NCI-H460 (cell line): ENCODE measurements at regions not wholly inside any gene's neighbourhood (a gene's known extent, or its start where the extent isn't known, plus 50 kb on each side); places are given as distances from the start of the nearest gene placed in this dataset.
"Not testable (repeated sequence)": the region's sequence is repeated elsewhere in the genome, so short reads cannot be mapped to it uniquely, and the experiment has no call there.

Source experiments
- DNase-seq: peaks from one replicate; pipeline ENCODE4 v3.0.0-alpha.2; 2016; ENCODE audit warnings: low read depth; ENCODE audit errors: extremely low read depth

DNA sequence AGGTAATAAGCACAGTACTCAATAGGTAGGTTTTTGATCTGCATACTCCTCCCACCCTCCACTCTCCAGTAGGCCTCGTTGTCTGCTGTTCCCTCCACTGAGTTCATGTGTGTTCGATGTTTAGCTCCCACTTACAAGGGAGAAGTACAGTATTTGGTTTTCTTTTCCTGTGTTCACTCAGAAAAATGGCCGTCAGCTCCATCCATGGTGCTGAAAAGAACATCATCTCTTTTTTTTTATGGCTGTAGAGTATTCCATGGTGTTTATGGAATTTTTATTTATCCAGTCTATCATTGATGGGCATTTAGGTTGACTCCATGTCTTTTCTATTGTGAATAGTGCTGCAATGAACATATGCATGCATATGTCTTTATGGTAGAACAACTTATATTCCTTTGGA, 849.7 kb upstream of the NRXN1 start:
- DNase-seq = no peak

DNA sequence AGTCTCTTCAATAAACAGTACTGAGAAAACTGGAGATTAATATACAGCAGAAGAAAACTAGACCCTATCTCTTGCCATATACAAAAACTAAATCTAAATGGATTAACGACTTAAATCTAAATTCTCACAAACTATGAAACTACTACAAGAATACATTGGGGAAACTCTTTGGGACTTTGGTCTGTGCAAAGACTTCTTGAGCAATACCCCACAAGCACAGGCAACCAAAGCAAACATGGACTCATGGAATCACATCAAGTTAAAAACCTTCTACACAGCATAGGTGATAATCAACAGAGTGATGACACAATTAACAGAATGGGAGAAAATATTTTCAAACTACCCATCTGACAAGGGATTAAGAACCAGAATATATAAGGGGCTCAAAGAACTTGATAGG, 848.2 kb upstream of the NRXN1 start:
- DNase-seq = no peak

DNA sequence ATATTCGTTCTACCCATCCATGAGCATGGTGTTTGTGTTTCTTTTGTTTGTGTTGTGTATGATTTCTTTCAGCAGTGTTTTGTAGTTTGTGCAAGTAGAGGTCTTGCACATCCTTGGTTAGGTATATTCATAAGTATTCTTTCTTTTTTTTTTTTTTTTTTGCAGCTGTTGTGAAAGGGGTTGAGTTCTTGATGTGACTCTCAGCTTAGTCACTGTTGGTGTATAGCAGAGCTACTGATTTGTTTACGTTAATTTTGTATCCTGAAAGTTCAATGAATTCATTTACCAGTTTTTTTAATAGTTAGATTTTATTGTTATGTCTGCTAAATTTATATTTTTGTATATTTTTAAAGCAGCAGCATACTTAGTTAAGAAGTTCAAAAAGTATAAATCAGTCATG, 834.4 kb upstream of the NRXN1 start:
- no peak for DNase-seq

DNA sequence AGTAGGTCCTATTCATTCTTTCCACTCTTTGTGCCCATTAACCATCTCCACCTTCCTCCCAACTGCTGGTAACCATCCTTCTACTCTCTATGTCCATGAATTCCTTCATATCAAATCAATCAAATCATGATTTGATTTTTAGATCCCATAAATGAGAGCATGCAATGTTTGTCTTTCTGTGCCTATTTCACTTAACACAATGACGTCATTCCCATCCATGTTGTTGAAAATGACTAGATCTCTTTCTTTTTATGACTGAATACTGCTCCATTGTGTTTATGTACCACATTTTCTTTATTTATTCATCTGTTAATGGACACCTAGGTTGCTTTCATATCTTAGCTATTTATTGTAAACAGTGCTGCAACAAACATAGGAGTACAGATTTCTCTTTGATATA, 827.3 kb upstream of the NRXN1 start:
- no peak for DNase-seq

DNA sequence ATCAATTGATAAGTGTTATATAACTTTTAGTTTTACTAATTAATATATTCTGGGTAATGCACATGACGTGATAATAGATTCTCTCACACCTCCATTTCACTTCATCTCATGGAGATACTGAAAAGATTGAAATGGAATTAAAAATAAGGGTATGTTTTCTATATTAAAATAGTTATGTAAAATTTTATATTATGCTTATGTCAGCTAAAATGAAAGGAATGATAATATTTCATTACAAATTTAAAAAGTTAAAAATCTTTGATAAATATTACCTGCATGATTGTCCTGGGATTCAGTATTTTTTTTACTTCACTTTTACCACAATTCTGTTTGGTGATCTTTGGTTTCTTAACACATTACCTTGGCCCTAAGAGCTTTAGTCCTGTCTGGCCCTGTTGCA, 823.8 kb upstream of the NRXN1 start:
- no peak for DNase-seq

DNA sequence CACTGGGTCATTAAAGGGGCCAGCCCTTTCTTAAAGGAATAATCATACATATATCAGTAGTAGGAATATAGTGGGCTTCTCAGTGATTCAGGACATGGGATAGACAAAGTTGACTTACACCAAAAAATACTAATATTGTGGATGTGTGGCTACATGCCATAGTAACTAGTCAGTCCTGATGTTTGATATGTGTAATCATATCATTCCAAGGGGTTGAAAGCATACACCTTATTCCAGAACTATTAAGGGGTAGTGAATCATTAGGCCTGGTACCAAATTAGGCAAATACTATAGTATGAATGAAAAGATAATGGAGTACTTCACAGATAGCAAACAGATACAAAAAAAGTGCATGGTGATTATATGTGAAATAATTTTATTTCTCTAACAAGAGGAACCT, 814.9 kb upstream of the NRXN1 start:
- no peak for DNase-seq

DNA sequence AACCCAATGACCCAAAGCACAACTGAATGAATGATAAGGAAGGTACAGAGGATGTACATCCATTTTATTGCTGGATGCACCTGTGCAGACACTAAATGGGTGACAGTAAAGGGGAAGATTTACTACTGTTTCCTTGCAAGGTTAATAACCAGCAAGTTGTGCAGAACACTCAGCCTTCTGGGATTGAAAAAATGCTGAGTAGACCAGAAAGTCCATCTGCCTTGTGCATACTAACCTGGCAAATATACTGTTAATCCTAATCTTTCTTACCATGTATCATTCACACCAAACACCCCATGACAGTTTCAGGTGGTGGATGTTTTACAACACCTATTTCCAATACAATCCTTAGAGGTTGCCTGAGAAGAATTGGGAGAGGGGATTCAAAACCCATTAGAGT, 814.1 kb upstream of the NRXN1 start:
- DNase-seq = no peak

DNA sequence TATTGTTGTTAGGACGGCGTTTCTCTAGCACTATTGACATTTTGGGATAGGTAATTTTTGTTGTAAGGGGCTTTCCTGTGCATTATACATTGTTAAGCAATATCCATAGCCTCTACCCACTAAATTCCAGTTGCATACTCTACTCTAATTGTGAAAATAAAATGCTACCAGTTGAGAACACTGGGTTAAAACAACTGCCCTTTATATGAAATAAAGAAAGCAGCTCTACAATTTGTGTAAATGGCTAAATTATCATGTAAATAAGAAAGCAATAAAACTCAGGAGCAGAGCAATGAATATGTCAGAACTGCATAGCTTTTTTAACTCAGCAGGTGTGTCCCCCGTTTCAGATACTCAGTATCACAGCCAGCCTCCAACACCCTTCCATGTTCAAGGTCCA, 812.7 kb upstream of the NRXN1 start:
- DNase-seq = no peak

DNA sequence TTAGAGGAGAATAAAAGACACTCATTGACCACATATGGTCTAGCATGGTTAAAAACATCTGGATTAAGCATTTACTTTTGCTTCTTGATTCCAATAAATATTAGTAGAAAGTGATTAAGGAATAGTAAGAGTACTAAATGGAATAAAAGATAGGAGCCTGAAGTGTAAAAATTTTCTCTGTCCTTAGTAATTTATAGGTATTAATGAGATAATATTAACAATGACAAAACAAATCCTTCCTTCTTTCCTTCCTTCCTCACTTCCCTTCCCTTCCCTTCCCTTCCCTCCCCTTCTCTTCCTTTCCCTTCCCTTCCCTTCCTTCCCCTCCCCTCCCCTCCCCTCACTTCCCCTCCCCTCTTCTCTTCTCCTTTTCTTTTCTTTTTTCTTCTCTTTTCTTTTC, 797.5 kb upstream of the NRXN1 start:
- DNase-seq = no peak

DNA sequence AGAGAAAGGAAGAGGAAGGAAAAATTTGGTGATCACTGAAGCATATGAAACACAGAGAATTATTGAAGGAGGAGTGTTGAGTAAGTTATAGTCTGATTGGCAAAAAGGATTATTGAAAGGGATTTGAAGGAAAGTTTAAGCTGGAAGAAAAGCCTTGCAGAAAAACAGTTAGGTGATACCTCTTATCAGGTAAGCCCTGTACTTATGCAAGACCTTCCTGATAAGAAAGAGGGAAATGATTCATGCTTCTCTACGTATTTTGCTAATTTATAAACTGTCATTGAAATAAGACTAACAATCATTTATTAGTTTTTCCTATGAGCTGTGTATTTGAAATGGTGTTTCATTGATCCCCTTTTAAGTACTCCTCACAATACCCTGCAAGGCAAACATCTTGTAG, 793.9 kb upstream of the NRXN1 start:
- no peak for DNase-seq

DNA sequence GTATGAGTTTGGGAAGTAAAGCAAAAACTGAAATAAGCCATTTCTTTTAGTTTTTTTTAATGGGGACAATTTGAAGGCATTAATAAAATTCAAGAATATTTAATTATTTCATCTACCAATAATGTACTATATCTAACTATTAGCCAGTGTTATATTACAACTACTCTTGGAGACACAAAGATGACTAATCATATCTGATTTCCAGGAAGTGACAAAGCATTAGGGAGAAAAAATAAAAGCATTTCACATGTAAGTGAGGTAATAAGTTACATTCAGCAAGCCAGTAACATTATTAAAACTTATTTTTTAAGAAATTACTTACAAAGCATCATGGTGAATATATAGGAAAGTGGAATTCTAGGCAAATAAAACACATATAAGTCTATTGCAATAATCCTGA, 781.3 kb upstream of the NRXN1 start:
- no peak for DNase-seq

DNA sequence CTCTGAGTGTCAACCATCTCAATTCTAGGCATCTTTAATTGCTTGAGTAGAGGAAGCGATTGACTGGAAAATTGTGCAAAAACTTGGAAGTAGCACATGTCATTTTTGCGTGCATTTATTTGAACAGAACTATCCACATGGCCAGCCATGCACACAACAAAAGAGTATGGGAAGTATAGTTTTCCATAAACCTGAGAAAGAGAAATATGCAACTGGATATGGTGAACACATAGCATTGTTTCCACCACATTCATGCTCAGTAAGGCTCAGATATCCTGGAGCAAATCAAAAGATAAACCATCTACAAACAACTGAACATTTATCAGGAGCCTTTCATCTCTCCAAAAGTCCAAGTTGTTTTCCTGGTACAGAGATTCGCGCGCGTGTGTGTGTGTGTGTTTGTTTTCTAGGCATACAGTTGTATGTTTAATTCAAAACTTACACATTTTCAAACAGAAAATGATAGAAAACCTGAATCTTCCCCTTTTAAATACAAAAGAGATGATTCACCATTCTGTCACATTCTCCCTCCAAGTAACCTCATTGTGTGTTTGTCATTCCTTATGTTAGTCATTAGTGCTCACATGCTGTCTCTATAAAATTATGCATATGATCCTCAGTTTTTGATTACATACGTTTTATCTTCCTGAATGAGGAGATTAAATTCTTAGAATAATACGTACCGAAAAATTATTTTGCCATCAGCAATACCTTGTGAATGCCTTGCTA, 780.4 kb upstream of the NRXN1 start:
- DNase-seq = no peak

DNA sequence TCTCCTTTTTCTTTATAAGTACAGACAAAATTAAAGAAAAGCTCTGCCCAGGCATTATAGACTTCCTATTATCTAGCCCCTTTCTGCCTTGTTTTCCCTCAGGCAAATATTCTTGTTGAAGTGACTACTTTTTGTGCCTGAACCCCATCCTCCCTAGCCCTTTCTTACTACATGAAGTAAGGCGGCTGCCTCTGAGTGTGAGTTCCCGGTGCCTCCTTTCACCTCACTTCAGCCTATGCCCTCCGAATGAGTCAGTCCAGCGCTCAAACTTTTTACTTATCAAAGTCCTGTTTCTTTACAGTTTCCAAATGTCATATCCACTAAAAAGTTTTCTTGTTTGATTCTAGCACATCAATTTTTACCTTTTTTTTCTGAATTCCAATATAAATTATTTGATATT, 778.3 kb upstream of the NRXN1 start:
- DNase-seq = no peak

DNA sequence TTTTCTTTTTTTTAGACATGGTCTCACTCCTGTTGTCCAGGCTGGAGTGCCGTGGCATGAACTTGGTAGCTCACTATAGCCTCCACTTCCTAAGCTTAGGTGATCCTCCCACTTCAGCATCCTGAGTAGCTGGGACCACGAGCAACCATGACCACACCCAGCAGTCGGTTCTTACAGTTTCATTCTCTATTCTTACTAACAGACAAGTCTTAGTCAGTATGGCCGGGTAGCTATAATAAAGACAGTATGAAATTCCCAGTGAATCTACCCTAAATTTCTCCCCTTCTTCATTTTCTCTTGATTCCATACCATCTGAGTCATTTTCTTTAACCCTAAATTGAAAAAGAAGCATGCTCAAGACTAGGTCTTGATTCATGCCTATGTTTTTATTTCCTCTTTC, 775.3 kb upstream of the NRXN1 start:
- DNase-seq = no peak

DNA sequence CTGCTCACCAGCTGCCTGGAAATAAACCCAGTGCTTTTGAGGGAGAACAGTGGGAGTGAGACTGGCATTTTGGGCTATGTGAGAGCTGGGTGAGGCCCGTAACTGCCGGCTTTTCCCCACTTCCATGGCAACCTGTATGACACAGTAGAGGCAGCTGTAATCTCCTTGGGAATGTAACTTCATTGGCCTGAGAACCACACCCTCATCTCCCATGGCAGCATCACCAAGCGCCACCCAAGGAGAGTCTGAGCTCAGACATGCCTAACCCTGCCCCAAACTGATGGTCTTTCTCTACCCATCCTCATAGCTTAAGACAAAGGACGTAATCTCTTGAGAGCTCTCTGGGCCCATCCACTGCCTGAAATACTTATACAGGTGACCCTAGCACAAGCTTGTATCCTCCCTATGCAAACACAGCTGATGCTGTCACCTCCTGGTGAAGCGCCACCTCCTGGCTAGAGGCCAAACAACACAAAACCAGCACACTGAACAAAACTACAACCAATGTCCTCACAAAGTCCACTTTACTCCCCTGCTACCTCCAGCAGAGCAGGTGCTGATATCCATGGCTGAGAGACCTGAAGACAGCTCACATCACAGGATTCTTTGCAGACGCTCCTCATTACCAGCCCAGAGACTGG, 763.4 kb upstream of the NRXN1 start:
- no peak for DNase-seq

DNA sequence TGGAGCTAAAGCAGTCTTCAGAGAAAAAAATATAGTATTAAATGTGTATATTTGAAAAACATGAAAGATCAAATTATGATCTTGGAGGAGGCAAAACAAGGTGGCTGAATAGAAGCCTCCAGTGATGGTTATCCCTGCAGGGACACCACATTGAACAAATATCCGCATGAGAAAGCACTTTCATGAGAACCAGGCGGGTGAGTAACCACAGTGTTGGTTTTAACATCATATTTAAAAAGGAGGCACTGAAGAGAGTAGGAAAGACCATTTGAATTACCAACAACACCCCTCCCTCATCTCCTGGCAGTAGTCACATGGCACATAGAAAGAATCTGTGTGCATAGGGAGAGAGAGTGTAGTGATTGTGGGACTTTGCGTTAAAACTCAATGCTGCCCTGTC, 759.6 kb upstream of the NRXN1 start:
- no peak for DNase-seq

DNA sequence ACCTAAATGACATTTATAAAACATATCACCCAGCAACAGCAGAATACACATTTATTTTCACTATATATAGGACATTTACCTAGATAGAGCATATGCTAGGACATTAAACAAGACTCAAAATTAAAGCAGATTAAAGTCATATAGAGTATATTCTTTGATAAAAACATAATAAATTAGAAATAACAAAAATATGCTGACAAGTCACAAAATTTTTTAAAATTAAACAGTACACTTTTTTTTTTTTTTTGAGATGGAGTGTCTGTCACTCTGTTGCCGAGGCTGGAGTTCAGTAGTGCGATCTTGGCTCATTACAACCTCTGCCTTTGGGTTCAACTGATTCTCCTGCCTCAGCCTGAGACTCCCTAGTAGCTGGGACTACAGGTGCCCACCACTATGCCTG, 758.9 kb upstream of the NRXN1 start:
- no peak for DNase-seq

DNA sequence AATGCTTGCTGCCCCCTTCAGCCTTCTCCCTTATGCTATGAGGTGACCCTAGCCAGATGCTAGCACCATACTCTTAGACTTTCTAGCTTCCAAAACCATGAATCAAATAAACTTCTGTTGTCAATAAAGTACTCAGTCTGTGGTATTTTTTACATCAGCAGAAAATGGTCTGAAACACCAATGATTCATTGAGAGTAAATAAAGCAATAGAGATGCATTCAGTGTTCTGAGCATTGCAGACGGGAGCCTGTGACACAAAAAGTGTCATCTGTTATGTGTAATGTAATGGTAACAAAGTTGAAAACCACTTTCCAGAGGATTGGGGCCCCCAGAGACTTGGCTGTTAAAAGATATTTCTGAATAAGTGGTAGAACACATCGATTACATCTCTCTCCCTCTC, 758.0 kb upstream of the NRXN1 start:
- no peak for DNase-seq

DNA sequence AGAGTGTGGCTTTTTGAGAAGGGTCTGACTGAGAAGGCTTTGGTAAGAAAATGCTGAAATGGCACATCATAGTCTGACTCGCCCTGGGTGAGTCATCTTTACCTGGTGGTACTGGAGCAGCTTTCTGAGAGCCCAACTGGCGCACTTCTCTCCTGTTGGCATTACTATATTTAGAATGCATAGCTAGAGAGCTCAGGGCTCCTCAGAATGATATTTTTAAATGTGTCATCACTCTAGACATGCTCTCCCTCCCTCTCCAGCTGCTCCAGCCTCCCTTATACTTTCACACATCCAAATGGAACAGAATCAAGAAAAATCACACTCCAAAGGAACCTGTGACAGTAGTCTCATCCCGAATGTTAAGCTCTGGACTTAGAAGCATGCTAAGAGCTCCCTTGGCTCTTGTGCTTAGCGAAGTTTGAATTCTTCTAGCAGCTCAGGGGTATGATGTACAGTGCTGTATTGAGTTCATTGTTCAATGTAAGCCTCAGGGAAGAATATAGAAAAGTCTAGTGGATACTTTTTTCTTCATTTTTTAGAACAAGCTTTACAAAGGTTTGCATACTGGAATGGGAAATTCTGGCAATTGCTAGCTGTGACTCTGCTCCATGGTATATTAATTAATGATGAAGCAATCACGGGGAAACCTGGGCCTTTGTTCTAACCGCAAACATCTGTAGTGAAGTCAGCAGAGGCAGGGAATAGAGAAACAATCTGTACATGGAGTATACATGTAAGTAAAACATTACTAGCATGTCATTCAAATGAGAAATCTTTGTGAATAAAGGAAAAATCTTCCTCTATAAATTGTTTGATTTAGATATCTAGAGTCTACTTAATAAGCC, 751.2 kb upstream of the NRXN1 start:
- no peak for DNase-seq

DNA sequence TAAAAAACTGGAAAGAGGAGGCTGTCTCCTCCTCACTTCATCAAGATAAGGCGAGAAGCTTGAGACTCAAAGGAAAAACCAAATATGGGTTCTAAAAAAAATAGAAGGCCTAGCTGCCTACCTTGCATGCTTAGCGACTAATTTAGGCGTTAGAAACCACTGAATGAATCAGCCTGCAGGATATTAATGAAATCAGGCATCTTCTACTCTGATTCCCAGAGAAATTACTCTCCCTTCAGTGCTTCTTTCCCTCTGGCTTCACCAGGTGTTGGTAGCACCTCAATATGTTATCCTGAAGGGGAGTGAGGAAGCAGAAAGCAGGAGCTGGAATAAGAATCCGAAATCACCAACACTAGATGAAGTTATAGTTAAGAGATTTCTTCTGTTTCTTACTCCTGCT, 749.8 kb upstream of the NRXN1 start:
- DNase-seq = no peak

DNA sequence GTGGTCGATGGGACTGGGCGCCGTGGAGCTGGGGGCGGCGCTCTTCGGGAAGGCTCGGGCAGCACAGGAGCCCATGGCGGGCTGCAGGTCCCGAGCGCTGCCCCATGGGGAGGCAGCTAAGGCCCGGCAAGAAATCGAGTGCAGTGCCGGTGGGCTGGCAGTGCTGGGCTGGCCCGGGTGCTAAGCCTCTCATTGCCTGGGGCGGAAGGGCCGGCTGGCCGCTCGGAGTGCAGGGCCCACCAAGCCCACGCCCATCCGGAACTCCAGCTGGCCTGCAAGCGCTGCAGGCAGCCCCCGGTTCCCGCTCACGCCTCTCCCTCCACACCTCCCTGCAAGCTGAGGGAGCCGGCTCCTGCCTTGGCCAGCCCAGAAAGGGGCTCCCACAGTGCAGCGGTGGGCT, 748.4 kb upstream of the NRXN1 start:
- DNase-seq = no peak

DNA sequence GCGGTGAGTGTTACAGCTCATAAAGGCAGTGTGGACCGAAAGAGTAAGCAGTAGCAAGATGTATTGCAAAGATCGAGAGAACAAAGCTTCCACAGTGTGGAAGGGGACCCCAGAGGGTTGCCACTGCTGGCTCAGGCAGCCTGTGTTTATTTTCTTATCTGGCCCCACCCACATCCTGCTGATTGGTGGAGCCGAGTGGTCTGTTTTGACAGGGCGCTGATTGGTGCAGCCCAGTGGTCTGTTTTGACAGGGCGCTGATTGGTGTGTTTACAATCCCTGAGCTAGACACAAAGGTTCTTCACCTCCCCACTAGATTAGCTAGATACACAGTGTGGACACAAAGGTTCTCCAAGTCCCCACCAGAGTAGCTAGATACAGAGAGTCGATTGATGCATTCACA, 747.8 kb upstream of the NRXN1 start:
- not testable (repeated sequence) for DNase-seq
